GM21526 (cell line): ENCODE measurements at regions not wholly inside any gene's neighbourhood (a gene's known extent, or its start where the extent isn't known, plus 50 kb on each side); places are given as distances from the start of the nearest gene placed in this dataset.

ENCODE experiments used
- ATAC-seq: cut with Tn5 transposase; IDR thresholded peaks from one replicate; pipeline ENCODE4 v1.9.1; 2021; ENCODE audit warnings: moderate library complexity; ENCODE audit not compliant: unreplicated experiment, low FRiP score

- no peak for ATAC-seq
Observed at GRCh38 chr3:66797889-66798560, 200.1 kb upstream of the KBTBD8 start.

DNA sequence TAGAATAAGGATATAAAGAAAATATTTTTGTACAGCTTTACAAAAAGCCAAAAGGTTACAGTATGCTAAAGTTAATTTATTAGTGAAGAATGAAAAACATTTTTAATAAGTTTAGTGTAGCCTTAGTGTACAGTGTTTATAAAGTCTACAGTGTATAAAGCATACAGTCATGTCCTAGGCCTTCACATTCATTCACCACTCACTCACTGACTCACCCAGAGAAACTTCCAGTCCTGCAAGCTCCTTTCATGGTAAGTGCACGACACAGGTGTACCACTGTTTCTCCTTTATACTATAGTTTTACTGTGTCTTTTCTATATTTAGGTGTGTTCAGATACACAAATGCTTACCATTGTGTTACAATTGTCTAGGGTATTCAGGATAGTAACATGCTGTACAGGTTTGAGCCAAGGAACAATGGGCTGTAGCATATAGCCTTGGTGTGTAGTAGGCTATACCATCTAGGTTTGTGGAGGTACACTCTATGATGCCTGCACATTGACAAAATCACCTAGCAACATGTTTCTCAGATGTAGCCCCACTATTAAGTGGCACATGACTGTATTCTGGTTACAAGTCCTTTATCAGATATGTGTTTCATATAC lies 197.1 kb upstream of the KBTBD8 start:
- ATAC-seq: no peak

DNA sequence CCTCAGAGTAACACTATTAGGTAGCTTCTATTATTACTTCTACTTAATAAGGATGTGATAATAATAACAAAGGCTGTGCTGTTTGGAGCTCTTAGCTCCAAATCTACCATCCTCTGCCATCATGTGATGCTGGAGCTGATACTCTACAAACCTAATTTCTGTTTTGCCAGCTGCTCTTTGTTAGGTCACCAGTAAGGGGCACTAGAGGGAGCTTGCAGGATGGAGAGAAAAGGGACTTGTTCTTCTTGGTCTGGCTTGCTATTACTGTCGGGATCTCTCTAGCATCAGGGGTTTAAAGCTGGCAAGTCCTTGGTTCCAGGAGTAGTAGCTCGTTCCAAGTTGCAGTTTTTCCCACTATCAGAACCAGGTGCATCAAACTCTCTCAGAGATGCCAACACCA lies 194.9 kb upstream of the KBTBD8 start:
- no peak for ATAC-seq

- no peak for ATAC-seq
Observed at GRCh38 chr3:66803721-66804695, 194.1 kb upstream of the KBTBD8 start.

DNA sequence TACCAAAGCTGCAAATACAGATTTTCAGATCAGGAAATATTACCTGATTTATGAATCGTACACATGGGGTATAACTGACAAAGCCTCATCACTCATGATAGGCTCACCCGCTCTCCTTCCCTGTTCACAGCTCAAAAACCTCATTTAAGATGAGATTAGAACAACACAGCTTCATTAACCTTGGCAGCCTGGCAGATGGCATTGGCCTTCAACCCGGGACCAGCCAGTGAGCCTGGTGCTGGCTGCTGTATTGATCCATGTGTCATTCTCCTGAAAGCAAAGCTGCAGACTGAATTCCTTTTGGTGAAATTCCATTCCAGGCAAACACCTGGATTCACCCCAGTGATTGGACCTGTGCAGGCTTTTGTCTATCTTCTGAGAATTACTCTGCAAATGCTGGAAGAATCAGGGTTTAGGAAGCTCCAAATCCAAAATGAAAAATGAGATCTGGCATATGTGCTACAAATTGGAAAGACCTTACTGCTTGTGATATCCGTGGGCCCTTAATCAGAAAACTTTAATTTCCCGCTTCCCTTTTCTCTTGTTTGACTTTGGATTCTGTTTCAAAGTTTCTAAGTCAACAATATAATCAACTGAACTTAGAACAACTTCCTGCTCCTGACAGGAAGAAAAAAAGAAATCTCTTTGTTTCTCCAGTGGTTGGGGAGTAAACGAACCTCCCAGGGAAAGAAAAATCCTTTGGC lies 189.1 kb upstream of the KBTBD8 start:
- ATAC-seq: no peak

- ATAC-seq: no peak
Observed at GRCh38 chr3:66809595-66809958, 188.5 kb upstream of the KBTBD8 start.

DNA sequence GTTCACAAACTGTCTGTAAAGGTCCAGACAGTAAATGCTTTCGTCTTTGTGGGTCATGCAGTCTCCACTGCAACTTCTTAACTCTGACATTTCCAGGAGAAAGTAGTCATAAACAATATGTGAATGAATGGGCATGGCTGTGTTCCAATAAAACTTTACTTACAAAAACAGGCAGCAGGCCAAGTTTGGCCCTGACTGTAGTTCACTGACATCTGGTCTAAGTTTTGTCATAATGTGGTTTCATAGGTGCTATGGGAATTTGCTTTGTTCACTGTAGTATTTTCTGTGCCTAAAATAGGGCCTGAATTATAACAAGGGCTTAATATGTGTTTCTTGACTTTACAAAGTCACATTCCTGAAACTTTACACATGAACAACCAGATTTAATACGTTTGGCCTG lies 186.0 kb upstream of the KBTBD8 start:
- ATAC-seq: no peak

GRCh38 chr3:66812741-66813140 lies 185.4 kb upstream of the KBTBD8 start:
- no peak for ATAC-seq

DNA sequence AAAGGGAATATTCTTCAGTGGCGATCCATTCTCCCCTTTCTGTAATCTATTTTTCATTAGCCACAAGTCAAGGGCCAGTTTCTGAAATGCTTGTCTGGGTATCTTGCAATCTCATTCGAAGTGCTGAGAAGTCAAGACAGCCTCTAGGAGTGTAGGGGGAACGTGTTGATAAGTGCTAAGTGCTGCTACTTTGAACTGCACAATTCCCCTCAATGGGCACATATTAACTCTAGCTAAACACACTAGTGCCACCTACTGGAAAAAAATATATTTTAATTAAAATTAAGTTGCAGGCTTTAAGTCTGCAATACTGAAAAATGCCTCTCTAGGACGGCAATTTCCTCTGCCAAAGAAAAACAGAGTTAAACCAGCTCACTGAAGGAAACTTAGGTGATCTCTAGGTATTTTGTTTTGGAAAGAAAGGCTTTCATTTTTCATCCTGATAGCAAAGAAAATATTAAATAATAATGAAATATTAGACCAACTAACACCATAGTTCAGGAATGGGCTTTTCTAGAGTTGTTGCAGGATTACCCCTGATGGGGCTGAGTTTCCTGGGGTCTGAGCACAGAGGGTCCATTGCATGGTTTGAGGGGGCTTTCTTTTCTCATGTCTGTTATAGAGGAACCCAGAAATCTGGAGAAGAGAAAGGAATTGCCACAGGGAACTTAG lies 181.9 kb upstream of the KBTBD8 start:
- peak; percentile 80 for ATAC-seq

DNA sequence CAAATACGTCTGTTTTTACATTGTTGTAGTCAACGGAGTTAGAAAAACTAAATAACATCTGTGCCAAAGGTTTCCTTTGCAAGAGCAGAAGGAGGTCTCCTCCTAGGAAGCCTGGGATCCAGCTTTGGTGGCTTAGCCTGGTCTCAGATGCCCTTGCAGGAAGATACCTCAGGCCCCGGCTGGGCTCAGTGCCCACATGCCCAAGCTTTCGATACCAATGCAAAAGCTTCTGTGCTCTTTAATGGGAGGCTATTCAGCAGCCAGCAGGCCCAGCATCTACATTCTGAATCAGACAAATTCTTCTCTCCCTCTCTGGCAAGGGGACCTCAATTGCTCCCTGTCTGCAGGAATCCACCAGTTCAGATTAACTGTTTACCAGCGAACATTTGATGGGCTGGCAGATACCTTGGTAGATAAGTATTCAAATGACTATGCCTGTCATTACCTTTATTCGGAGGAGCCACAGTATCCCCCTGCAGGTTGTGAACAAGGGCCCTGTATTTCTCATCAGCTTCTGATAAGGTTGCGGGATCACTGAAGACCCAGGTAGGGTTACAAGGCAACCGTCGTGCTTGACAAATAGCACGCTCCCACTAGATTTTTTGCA lies 180.1 kb upstream of the KBTBD8 start:
- ATAC-seq: no peak

DNA sequence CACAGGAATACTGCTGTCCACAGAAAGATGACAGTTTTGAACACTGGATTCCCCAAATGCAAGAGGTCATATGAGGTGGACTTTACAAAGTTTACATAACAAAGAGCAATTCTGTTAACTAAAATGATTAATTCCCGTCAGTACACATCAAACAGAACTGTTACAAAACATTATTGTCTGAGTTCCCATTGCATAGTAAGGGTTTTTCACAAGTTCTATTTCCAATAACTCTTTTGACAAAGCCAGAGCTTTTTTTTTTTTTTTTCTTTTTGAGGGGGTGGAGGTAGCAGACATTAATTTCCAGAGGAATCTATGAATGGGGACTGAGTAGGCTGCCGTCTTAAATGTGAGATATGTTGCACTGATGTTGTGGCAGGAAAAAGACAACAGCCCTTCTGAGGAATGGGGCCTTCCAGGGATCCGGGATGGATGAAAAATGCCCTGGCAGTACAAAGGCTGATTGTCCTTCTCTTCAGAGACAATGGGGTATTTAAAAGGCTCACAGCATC lies 178.1 kb upstream of the KBTBD8 start:
- no peak for ATAC-seq

DNA sequence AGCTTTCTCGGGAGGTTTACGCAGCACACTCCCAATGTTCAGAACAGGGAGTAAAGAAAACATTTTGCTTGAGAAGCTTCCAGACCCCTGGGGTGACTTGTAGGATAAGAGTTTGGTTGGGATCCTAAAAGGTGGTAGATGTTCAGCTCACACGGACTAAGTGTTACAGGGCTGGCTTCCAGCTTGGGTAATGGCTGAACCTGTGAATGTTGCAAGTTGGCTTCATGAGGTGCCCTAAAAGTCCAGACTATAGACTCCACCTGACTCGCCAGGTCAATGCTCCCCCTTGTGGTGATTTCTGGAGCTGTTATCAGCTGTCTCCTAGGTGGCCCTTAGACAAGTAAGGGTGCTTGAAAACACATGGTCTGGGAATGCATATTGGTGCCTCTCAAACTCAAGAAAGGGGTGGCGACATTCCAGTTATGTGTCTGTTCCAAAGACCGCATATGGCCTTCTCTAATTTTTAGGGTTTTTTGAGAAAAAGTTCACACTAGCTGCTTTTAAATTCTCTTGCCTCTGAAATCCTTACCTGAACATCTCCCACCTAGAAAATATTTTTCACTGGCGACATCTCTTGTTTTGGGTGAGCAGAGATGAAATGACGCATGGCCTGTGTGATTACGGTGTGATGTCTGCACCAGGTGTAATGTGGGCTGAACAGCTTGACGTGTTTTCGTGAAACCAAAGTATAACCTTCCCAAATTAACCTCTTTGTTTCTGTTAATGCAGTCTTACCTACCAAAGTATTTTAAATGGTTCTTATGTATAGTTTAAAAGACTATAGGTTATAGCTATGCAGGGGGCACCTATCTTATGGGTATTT lies 175.7 kb upstream of the KBTBD8 start:
- ATAC-seq: peak; percentile 91

- no peak for ATAC-seq
Observed at GRCh38 chr3:66823009-66823397, 175.1 kb upstream of the KBTBD8 start.

DNA sequence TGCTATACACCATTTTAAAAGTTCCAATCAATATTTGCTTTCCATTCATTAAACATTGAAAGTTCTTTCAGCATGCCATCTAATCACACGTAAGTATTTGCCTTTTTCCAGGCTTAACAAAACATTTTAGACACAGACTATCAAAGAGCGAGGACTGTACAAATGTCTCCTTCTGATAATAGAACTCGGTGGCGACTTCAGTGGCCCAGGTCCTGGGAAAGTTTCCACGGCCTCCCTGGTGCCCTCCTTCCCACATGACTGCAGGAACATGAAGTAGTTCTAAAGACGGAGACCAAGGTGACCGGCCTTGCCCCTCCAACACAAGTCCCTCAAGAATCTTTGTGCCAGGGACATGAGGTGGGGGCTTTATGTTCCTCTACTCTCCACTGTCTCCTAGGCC lies 174.6 kb upstream of the KBTBD8 start:
- no peak for ATAC-seq

GRCh38 chr3:66825375-66825774 lies 172.7 kb upstream of the KBTBD8 start:
- ATAC-seq: no peak

DNA sequence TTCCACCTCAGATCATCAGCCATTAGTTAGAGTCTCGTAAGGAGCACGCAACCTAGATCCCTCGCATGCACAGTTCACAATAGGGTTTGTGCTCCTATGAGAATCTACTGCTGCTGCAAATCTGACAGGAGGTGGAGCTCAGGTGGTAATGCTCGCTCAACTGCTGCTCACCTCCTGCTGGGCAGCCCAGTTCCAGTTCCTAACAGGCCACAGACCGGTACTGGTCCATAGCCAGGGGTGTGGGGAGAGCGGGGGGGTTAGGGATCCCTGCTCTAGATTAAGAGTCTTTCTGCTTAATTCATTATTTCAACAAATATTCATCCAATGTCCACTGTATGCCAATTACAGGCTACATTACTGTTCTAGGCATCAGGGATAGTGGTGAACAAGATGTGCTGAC lies 170.4 kb upstream of the KBTBD8 start:
- no peak for ATAC-seq

- no peak for ATAC-seq
Observed at GRCh38 chr3:66828303-66828702, 169.8 kb upstream of the KBTBD8 start.

DNA sequence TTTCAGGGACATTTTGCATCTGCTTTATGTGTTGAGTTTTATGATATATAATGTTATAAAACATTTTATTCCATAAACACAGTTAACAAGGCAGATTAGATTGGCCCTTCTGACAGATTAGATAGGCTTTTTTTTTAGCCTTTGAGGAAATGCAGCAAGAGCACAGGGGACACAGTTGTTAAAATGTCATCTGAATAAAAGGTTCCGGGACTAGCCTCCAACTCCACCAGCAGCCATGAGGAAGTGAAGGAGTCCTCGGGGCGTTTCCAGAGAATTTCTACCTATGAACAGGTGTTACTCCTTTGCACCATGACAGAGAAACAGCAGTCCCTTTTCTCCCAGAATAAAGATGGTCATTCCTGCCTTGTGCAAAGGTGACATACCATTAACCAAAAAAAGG lies 167.8 kb upstream of the KBTBD8 start:
- ATAC-seq: no peak

GRCh38 chr3:66831931-66832330 lies 166.2 kb upstream of the KBTBD8 start:
- no peak for ATAC-seq
